Mesothelial cell of epicardium (in vitro differentiated cells): ENCODE measurements at regions not wholly inside any gene's neighbourhood (a gene's known extent, or its start where the extent isn't known, plus 50 kb on each side); places are given as distances from the start of the nearest gene placed in this dataset.

Experiments used
- DNase-seq, 2 experiments: peaks; one replicate each; pipeline ENCODE4 v3.0.0; 2021; ENCODE audit warnings: low spot score in 2 of 2; ENCODE audit not compliant: unreplicated experiment in 2 of 2
- H3K27ac Mint-ChIP-seq: 2 replicates; pipeline ENCODE4 v1.8.0; 2021; ENCODE audit warnings: mixed read lengths
- H3K27me3 Mint-ChIP-seq: 2 replicates; pipeline ENCODE4 v1.8.0; 2021; ENCODE audit warnings: low read depth, mixed read lengths
- H3K36me3 Mint-ChIP-seq: 2 replicates; pipeline ENCODE4 v1.8.0; 2021; ENCODE audit warnings: mixed read lengths
- H3K4me1 Mint-ChIP-seq: 2 replicates; pipeline ENCODE4 v1.8.0; 2021; ENCODE audit warnings: mixed read lengths
- H3K4me3 Mint-ChIP-seq: 2 replicates; pipeline ENCODE4 v1.8.0; 2021; ENCODE audit warnings: mild to moderate bottlenecking, moderate library complexity, mixed read lengths
- H3K9me3 Mint-ChIP-seq: 2 replicates; pipeline ENCODE4 v1.8.0; 2021; ENCODE audit warnings: mixed read lengths
- CTCF ChIP-seq: fragments of 200-600 bp; sonication (generic); IDR thresholded peaks from one replicate; pipeline ENCODE4 v1.5.0; 2021; ENCODE audit warnings: antibody characterized with exemption; ENCODE audit not compliant: unreplicated experiment

- no peaks in the 10 kb centered on the region for H3K36me3 Mint-ChIP-seq
Observed at GRCh38 chr17:11144358-11145233, 96.4 kb upstream of the SHISA6 start.

GRCh38 chr17:11142231-11142630 is 98.8 kb upstream of the SHISA6 start:
- Mint-ChIP-seq H3K4me1 (peaks cover 7% of the 10 kb centered on the region), H3K9me3 (no peaks in the 10 kb centered on the region), H3K36me3 (no peaks in the 10 kb centered on the region), H3K4me3 (no peak overlapping the region), H3K27ac (no peak overlapping the region), H3K27me3 (peaks cover 37% of the 10 kb centered on the region)
- no peak for DNase-seq
- TF ChIP-seq CTCF = no peak

More at GRCh38 chr17:11144358-11145233, 96.4 kb upstream of the SHISA6 start:
- DNase-seq = no peak
- TF ChIP-seq CTCF = peak; percentile 57
- Mint-ChIP-seq H3K4me1 (peaks cover 7% of the 10 kb centered on the region), H3K9me3 (no peaks in the 10 kb centered on the region), H3K27ac (no peak overlapping the region), H3K4me3 (no peak overlapping the region), H3K27me3 (peaks cover 41% of the 10 kb centered on the region)

GRCh38 chr17:11140501-11140900 is 100.5 kb upstream of the SHISA6 start:
- peaks cover 7% of the 10 kb centered on the region for H3K4me1 Mint-ChIP-seq
- no peaks in the 10 kb centered on the region for H3K9me3 Mint-ChIP-seq
- no peak overlapping the region for H3K27ac Mint-ChIP-seq
- H3K36me3 Mint-ChIP-seq = no peaks in the 10 kb centered on the region
- H3K4me3 Mint-ChIP-seq = no peak overlapping the region
- DNase-seq = no peak
- peaks cover 31% of the 10 kb centered on the region for H3K27me3 Mint-ChIP-seq
- no peak for TF ChIP-seq CTCF

- no peaks in the 10 kb centered on the region for H3K36me3 Mint-ChIP-seq
- H3K4me1 Mint-ChIP-seq = peaks cover 7% of the 10 kb centered on the region
- H3K27me3 Mint-ChIP-seq = peaks cover 31% of the 10 kb centered on the region
- no peak for TF ChIP-seq CTCF
- no peaks in the 10 kb centered on the region for H3K9me3 Mint-ChIP-seq
- H3K27ac Mint-ChIP-seq = no peak overlapping the region
- H3K4me3 Mint-ChIP-seq = no peak overlapping the region
- no peak for DNase-seq
Observed at GRCh38 chr17:11140043-11140442, 101.0 kb upstream of the SHISA6 start.

GRCh38 chr17:11138023-11138422 is 103.0 kb upstream of the SHISA6 start:
- Mint-ChIP-seq H3K4me3 (no peak overlapping the region), H3K36me3 (no peaks in the 10 kb centered on the region), H3K4me1 (peaks cover 7% of the 10 kb centered on the region), H3K27ac (no peak overlapping the region), H3K9me3 (no peaks in the 10 kb centered on the region), H3K27me3 (peaks cover 21% of the 10 kb centered on the region)
- no peak for TF ChIP-seq CTCF
- DNase-seq = no peak
